Neural cell (in vitro differentiated cells): ENCODE measurements at regions not wholly inside any gene's neighbourhood (a gene's known extent, or its start where the extent isn't known, plus 50 kb on each side); places are given as distances from the start of the nearest gene placed in this dataset.

Experiments
- H2AFZ ChIP-seq: fragments of 200-600, 300-800 bp; sonication (generic), shearing (Covaris generic); 2 replicates; pipeline ENCODE4 v1.6.0; 2014; ENCODE audit warnings: low read depth, mild to moderate bottlenecking, antibody characterized with exemption, low read length, moderate library complexity
- H3F3A ChIP-seq: fragments of 200-600 bp; shearing (Covaris generic); 2 replicates; pipeline ENCODE4 v1.6.1; 2016; ENCODE audit warnings: mild to moderate bottlenecking, moderate library complexity, mixed read lengths, antibody characterized with exemption, low read length; ENCODE audit not compliant: insufficient read depth, poor library complexity, severe bottlenecking
- H3K27ac ChIP-seq: fragments of 200-600, 300-800 bp; sonication (generic), shearing (Covaris generic); 2 replicates; pipeline ENCODE4 v1.5.1; 2014; ENCODE audit warnings: mild to moderate bottlenecking, low read length, moderate library complexity
- H3K27me3 ChIP-seq: fragments of 300-800, 200-600 bp; sonication (generic), shearing (Covaris generic); 2 replicates; pipeline ENCODE4 v1.6.0; 2014; ENCODE audit warnings: mild to moderate bottlenecking, low read depth, low read length, moderate library complexity; ENCODE audit not compliant: insufficient read depth
- H3K36me3 ChIP-seq: fragments of 300-800, 200-600 bp; sonication (generic), shearing (Covaris generic); 2 replicates; pipeline ENCODE4 v1.5.1; 2014; ENCODE audit warnings: mild to moderate bottlenecking, antibody characterized with exemption, low read length, moderate library complexity; ENCODE audit not compliant: insufficient read depth
- H3K4me2 ChIP-seq: fragments of 300-800, 200-600 bp; sonication (generic), shearing (Covaris generic); 2 replicates; pipeline ENCODE4 v1.6.0; 2014; ENCODE audit warnings: mild to moderate bottlenecking, low read length
- H3K4me3 ChIP-seq: fragments of 300-800, 200-600 bp; sonication (generic), shearing (Covaris generic); 2 replicates; pipeline ENCODE4 v1.5.1; 2014; ENCODE audit warnings: mild to moderate bottlenecking, low read length, moderate library complexity
- H3K79me2 ChIP-seq: fragments of 200-600 bp; shearing (Covaris generic); replicated peaks from 2 replicates; pipeline ENCODE4 v1.6.0; 2014; ENCODE audit warnings: mild to moderate bottlenecking, low read length, moderate library complexity; ENCODE audit not compliant: insufficient read depth
- H3K9ac ChIP-seq: fragments of 300-800, 200-600 bp; sonication (generic), shearing (Covaris generic); 2 replicates; pipeline ENCODE4 v1.6.1; 2016; ENCODE audit warnings: mild to moderate bottlenecking, low read length, mixed read lengths
- H3K9me2 ChIP-seq: fragments of 200-600 bp; shearing (Covaris generic); 2 replicates; pipeline ENCODE4 v1.6.1; 2016; ENCODE audit warnings: mild to moderate bottlenecking, low read length, mixed read lengths; ENCODE audit not compliant: insufficient read depth
- H3K9me3 ChIP-seq: fragments of 200-600, 300-800 bp; sonication (generic), shearing (Covaris generic); 2 replicates; pipeline ENCODE4 v1.6.1; 2016; ENCODE audit warnings: mild to moderate bottlenecking, mixed run types, low read length, moderate library complexity, mixed read lengths
- H4K20me1 ChIP-seq: fragments of 200-600 bp; shearing (Covaris generic); 2 replicates; pipeline ENCODE4 v1.6.1; 2016; ENCODE audit warnings: mild to moderate bottlenecking, mixed run types; ENCODE audit not compliant: insufficient read depth
- CTCF ChIP-seq: fragments of 450-650 bp; IDR thresholded peaks from 2 replicates; pipeline ENCODE4 v1.5.1; 2014; ENCODE audit warnings: antibody characterized with exemption, mild to moderate bottlenecking, moderate library complexity; ENCODE audit not compliant: poor library complexity, severe bottlenecking
- EP300 ChIP-seq: fragments of 450-650 bp; conservative IDR thresholded peaks from 2 replicates; pipeline ENCODE4 v1.6.1; 2014; ENCODE audit warnings: antibody characterized with exemption, mild to moderate bottlenecking, moderate library complexity; ENCODE audit not compliant: poor library complexity, severe bottlenecking
- EZH2 ChIP-seq: fragments of 200-600, 300-800 bp; shearing (Covaris generic), sonication (generic); IDR thresholded peaks from 2 replicates; pipeline ENCODE4 v1.6.1; 2014; ENCODE audit warnings: antibody characterized with exemption, low read length, borderline replicate concordance, mild to moderate bottlenecking; ENCODE audit not compliant: insufficient read depth, poor library complexity, severe bottlenecking
- MXI1 ChIP-seq: fragments of 450-650 bp; conservative IDR thresholded peaks from 2 replicates; pipeline ENCODE4 v1.6.1; 2014; ENCODE audit warnings: antibody characterized with exemption, mild to moderate bottlenecking; ENCODE audit not compliant: poor library complexity, severe bottlenecking
- POLR2AphosphoS5 ChIP-seq: IDR thresholded peaks from 2 replicates; pipeline ENCODE4 v1.6.1; 2012
- RAD21 ChIP-seq: fragments of 450-650 bp; conservative IDR thresholded peaks from 2 replicates; pipeline ENCODE4 v1.6.1; 2014; ENCODE audit warnings: antibody characterized with exemption, mild to moderate bottlenecking, moderate library complexity
- REST ChIP-seq: IDR thresholded peaks from 2 replicates; pipeline ENCODE4 v1.6.1; 2012; ENCODE audit warnings: borderline replicate concordance
- SMC3 ChIP-seq: fragments of 450-650 bp; conservative IDR thresholded peaks from 2 replicates; pipeline ENCODE4 v1.6.1; 2014; ENCODE audit warnings: antibody characterized with exemption, mild to moderate bottlenecking, moderate library complexity; ENCODE audit not compliant: poor library complexity
- TAF1 ChIP-seq: IDR thresholded peaks from 2 replicates; pipeline ENCODE4 v1.6.1; 2012; ENCODE audit warnings: low read depth

DNA sequence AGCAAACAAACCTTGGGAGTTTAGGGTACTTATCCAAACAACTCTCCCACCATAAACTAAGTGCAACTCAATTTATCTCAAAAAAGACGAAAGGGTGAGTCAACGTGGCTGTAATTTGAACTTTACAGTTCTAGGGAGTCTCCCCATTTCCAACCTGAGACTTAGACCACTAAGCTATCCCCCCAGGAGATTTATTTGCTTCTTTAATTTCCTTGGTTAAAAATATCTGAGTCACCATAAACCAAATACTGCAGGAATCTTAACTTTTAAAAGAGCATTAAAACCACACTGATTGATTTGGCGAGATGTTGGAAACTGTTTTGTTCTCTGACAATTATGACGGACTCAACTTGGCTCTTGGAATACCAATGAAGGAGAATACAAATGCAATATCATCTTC, 299.3 kb upstream of the SOX9 start:
- no peaks in the 10 kb centered on the region for H3F3A ChIP-seq
- H3K9ac ChIP-seq, result no peak overlapping the region
- no peak overlapping the region for H2AFZ ChIP-seq
- H3K27ac ChIP-seq, result no peak overlapping the region
- no peaks in the 10 kb centered on the region for H3K9me3 ChIP-seq
- no peak overlapping the region for H3K4me2 ChIP-seq
- no peaks in the 10 kb centered on the region for H3K79me2 ChIP-seq
- no peak overlapping the region for H3K4me3 ChIP-seq
- TF ChIP-seq REST, result no peak
- TF ChIP-seq EP300, result no peak
- TF ChIP-seq TAF1, result no peak
- no peaks in the 10 kb centered on the region for H3K27me3 ChIP-seq
- no peaks in the 10 kb centered on the region for H3K9me2 ChIP-seq
- H3K36me3 ChIP-seq, result no peaks in the 10 kb centered on the region
- H4K20me1 ChIP-seq, result no peaks in the 10 kb centered on the region

- Histone ChIP-seq H3K9me3 (no peaks in the 10 kb centered on the region), H3K4me3 (no peak overlapping the region), H2AFZ (no peak overlapping the region), H3K79me2 (no peaks in the 10 kb centered on the region), H3K27me3 (no peaks in the 10 kb centered on the region), H3K36me3 (no peaks in the 10 kb centered on the region), H3F3A (no peaks in the 10 kb centered on the region), H3K4me2 (no peak overlapping the region), H3K9me2 (no peaks in the 10 kb centered on the region), H4K20me1 (no peaks in the 10 kb centered on the region), H3K27ac (no peak overlapping the region), H3K9ac (no peak overlapping the region)
- TF ChIP-seq MXI1, result no peak
- no peak for TF ChIP-seq TAF1
- TF ChIP-seq SMC3, result no peak
- no peak for TF ChIP-seq RAD21
- no peak for TF ChIP-seq POLR2AphosphoS5
- no peak for TF ChIP-seq EP300
- no peak for TF ChIP-seq CTCF
- no peak for TF ChIP-seq EZH2
- no peak for TF ChIP-seq REST
Measured at GRCh38 chr17:71824671-71825070, 296.1 kb upstream of the SOX9 start.
